ENCODE measurements at regions not wholly inside any gene's neighbourhood (a gene's known extent, or its start where the extent isn't known, plus 50 kb on each side); places are given as distances from the start of the nearest gene placed in this dataset.
A peak's percentile ranks its signal among the peaks of the same experiment; 100 is the strongest.

GRCh38 chr4:137131201-137131600 is 401.1 kb downstream of the PCDH18 start:
- no peak overlapping the region for H3K4me3 ChIP-seq (ENCODE audit: low read depth, low read length)
- TF ChIP-seq CTCF (IDR thresholded peaks at IDR 0.05; ENCODE audit: control insufficient read depth, extremely low read depth, insufficient read depth), result no peak

GRCh38 chr4:137129845-137130244 is 402.4 kb downstream of the PCDH18 start:
- DNase-seq (ENCODE audit: low read depth), result no peak
- TF ChIP-seq CTCF (IDR thresholded peaks at IDR 0.05; ENCODE audit: control insufficient read depth, extremely low read depth, insufficient read depth), result no peak
- H3K4me3 ChIP-seq (ENCODE audit: low read depth, low read length), result no peak overlapping the region

More at GRCh38 chr4:137131201-137131600, 401.1 kb downstream of the PCDH18 start:
- DNase-seq (ENCODE audit: low read depth), result no peak

GRCh38 chr4:137129441-137129840 is 402.9 kb downstream of the PCDH18 start:
- no peak overlapping the region for H3K4me3 ChIP-seq (ENCODE audit: low read depth, low read length)
- DNase-seq (ENCODE audit: low read depth), result no peak
- TF ChIP-seq CTCF (IDR thresholded peaks at IDR 0.05; ENCODE audit: control insufficient read depth, extremely low read depth, insufficient read depth), result no peak

- peak overlapping the region; percentile 41 for H3K4me3 ChIP-seq (ENCODE audit: low read depth, low read length)
- peak; percentile 8 for DNase-seq (ENCODE audit: low read depth)
- TF ChIP-seq CTCF (IDR thresholded peaks at IDR 0.05; ENCODE audit: control insufficient read depth, extremely low read depth, insufficient read depth), result no peak
These were observed 407.3 kb downstream of the PCDH18 start for GRCh38 chr4:137125011-137125410.

- H3K4me3 ChIP-seq (ENCODE audit: low read depth, low read length), result peak overlapping the region; percentile 41
- peak; percentile 80 for TF ChIP-seq CTCF (IDR thresholded peaks at IDR 0.05; ENCODE audit: control insufficient read depth, extremely low read depth, insufficient read depth)
- DNase-seq (ENCODE audit: low read depth), result peak; percentile 37
These were observed 407.9 kb downstream of the PCDH18 start for GRCh38 chr4:137124278-137124932.

- DNase-seq (ENCODE audit: low read depth), result no peak
- H3K4me3 ChIP-seq (ENCODE audit: low read depth, low read length), result no peak overlapping the region
- no peak for TF ChIP-seq CTCF (IDR thresholded peaks at IDR 0.05; ENCODE audit: control insufficient read depth, extremely low read depth, insufficient read depth)
These were observed 409.4 kb downstream of the PCDH18 start for GRCh38 chr4:137122876-137123275.

GRCh38 chr4:137116144-137116543 is 416.1 kb downstream of the PCDH18 start:
- no peak for TF ChIP-seq CTCF (IDR thresholded peaks at IDR 0.05; ENCODE audit: control insufficient read depth, extremely low read depth, insufficient read depth)
- H3K4me3 ChIP-seq (ENCODE audit: low read depth, low read length), result no peak overlapping the region
- no peak for DNase-seq (ENCODE audit: low read depth)

Measured in LNCaP clone FGC (cell line).